RWPE2 (cell line): ENCODE measurements at regions not wholly inside any gene's neighbourhood (a gene's known extent, or its start where the extent isn't known, plus 50 kb on each side); places are given as distances from the start of the nearest gene placed in this dataset.

Source experiments
- ATAC-seq: fragments of 200-7000 bp; cut with Tn5 transposase; 3 replicates; pipeline ENCODE4 v1.9.1; 2021; ENCODE audit warnings: low read depth
- DNase-seq: peaks from one replicate; pipeline ENCODE4 v3.0.0-alpha.2; 2020; ENCODE audit warnings: low spot score
- H3K27ac ChIP-seq: fragments of 450-650 bp; 2 replicates; pipeline ENCODE4 v1.5.1; 2017; ENCODE audit warnings: mild to moderate bottlenecking; ENCODE audit not compliant: poor library complexity, severe bottlenecking
- H3K27me3 ChIP-seq: fragments of 250-450 bp; sonication (Bioruptor Pico); 2 replicates; pipeline ENCODE4 v1.5.1; 2021; ENCODE audit warnings: mild to moderate bottlenecking, moderate library complexity; ENCODE audit not compliant: insufficient read depth, poor library complexity, severe bottlenecking
- H3K36me3 ChIP-seq: fragments of 250-450 bp; sonication (Bioruptor Pico); 2 replicates; pipeline ENCODE4 v1.5.1; 2020; ENCODE audit warnings: low read depth, mild to moderate bottlenecking, moderate library complexity
- H3K4me1 ChIP-seq: fragments of 250-450 bp; sonication (Bioruptor Pico); 2 replicates; pipeline ENCODE4 v1.5.1; 2021; ENCODE audit warnings: mild to moderate bottlenecking, moderate library complexity; ENCODE audit not compliant: insufficient read depth, poor library complexity, severe bottlenecking
- H3K4me3 ChIP-seq: fragments of 250-450 bp; sonication (Bioruptor Pico); 2 replicates; pipeline ENCODE4 v1.5.1; 2021; ENCODE audit warnings: mild to moderate bottlenecking, moderate library complexity; ENCODE audit not compliant: severe bottlenecking
- H3K9me3 ChIP-seq: fragments of 250-450 bp; sonication (Bioruptor Pico); 2 replicates; pipeline ENCODE4 v1.5.1; 2021; ENCODE audit warnings: mild to moderate bottlenecking, moderate library complexity; ENCODE audit not compliant: severe bottlenecking
- TF ChIP-seq, protein P1 (sequence below): fragments of 450-650 bp; IDR thresholded peaks from one replicate; pipeline ENCODE4 v1.5.1; 2017; ENCODE audit warnings: mild to moderate bottlenecking, moderate library complexity; ENCODE audit not compliant: poor library complexity, severe bottlenecking

DNA sequence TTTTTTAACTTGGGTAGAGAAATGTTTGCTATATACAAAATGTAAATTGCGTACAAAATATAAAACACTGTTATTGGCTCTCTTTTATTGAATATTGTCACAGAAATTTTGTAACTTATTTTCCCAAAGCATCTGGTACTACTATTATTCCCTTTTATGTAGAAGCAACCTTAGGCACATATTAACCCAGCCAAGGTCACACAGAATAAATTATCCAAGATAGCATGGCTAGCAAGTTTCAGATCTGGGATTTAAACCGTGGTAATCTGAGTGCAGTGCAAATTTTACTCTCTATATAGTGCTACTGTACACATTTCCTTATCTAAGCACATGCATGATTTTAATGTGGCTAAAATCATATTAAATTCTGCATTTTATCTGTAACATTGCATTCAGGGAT lies 1190.5 kb upstream of the LRRTM3 start:
- Histone ChIP-seq H3K27ac (no peak overlapping the region), H3K4me1 (no peaks in the 10 kb centered on the region), H3K36me3 (no peaks in the 10 kb centered on the region), H3K9me3 (no peaks in the 10 kb centered on the region), H3K4me3 (no peak overlapping the region), H3K27me3 (no peaks in the 10 kb centered on the region)
- TF ChIP-seq, protein P1, sequence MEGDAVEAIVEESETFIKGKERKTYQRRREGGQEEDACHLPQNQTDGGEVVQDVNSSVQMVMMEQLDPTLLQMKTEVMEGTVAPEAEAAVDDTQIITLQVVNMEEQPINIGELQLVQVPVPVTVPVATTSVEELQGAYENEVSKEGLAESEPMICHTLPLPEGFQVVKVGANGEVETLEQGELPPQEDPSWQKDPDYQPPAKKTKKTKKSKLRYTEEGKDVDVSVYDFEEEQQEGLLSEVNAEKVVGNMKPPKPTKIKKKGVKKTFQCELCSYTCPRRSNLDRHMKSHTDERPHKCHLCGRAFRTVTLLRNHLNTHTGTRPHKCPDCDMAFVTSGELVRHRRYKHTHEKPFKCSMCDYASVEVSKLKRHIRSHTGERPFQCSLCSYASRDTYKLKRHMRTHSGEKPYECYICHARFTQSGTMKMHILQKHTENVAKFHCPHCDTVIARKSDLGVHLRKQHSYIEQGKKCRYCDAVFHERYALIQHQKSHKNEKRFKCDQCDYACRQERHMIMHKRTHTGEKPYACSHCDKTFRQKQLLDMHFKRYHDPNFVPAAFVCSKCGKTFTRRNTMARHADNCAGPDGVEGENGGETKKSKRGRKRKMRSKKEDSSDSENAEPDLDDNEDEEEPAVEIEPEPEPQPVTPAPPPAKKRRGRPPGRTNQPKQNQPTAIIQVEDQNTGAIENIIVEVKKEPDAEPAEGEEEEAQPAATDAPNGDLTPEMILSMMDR: no peak
- no peak for ATAC-seq
- DNase-seq: no peak

DNA sequence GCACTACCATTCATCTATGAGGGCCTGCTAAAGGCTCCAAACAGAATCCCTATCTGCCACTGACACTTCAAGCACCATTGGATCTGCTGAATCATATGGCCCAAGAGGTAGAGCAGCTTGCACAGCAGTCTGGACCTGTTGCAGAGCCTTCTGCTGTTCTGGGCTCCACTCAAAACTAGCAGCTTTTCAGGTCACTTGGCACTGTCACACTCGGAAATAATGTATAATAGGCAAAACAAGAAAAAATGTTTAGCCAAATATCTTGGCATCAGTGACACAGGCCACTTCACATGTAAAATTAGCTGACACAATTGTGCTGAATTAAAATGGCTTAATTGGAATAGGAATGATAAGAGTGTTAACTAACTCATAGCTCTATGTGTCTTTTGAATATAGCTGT lies 1182.9 kb upstream of the LRRTM3 start:
- Histone ChIP-seq H3K4me3 (no peak overlapping the region), H3K36me3 (no peaks in the 10 kb centered on the region), H3K27ac (no peak overlapping the region), H3K27me3 (no peaks in the 10 kb centered on the region), H3K9me3 (no peaks in the 10 kb centered on the region), H3K4me1 (no peaks in the 10 kb centered on the region)
- TF ChIP-seq, protein P1: no peak
- ATAC-seq (no peak), DNase-seq (no peak)

DNA sequence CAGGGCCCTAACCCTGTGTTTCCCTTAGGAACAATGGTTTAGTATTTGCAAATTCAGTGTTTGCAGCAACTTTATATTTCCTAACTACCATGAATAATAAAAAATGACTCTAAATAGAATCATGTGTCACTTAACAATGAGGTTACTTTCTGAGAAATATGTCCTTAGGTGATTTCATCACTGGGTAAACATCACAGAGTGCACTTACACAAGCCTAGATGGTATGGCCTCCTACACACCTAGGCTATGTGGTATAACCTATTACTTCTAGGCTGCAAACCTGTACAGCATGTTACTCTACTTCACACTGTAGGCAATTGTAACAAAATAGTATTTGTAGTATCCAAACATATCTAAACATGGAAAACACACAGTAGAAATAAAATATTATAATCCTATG lies 1174.6 kb upstream of the LRRTM3 start:
- Histone ChIP-seq H3K36me3 (no peaks in the 10 kb centered on the region), H3K9me3 (no peaks in the 10 kb centered on the region), H3K4me3 (no peak overlapping the region), H3K27me3 (no peaks in the 10 kb centered on the region), H3K4me1 (peaks cover 6% of the 10 kb centered on the region), H3K27ac (peak overlapping the region; percentile 26)
- ATAC-seq: no peak; the same call in 2 of the 3 replicates
- TF ChIP-seq, protein P1: no peak
- DNase-seq: no peak

DNA sequence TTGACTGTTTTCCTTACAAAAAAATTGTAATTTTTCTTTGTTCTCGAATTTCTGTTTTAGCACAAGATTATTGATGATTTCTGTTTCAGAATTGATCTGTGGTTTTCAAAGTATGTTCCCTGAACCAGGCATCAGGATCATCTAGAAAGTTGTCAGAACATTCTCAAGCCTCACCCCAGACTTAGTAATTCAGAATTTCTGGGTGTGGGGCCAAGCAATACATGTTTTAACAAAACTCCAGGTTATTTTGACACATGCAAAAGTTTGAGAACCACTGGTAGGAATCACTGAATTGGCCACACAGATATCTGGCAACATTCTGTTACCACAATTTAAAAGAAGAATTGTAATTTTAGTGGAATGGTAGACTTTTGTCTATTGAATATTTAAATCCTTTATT lies 1173.9 kb upstream of the LRRTM3 start:
- peak overlapping the region; percentile 26 for H3K27ac ChIP-seq
- ATAC-seq (no peak), DNase-seq (no peak)
- H3K36me3 ChIP-seq: no peaks in the 10 kb centered on the region
- H3K4me1 ChIP-seq: peaks cover 6% of the 10 kb centered on the region
- no peaks in the 10 kb centered on the region for H3K9me3 ChIP-seq
- no peak overlapping the region for H3K4me3 ChIP-seq
- no peaks in the 10 kb centered on the region for H3K27me3 ChIP-seq
- TF ChIP-seq, protein P1: no peak

DNA sequence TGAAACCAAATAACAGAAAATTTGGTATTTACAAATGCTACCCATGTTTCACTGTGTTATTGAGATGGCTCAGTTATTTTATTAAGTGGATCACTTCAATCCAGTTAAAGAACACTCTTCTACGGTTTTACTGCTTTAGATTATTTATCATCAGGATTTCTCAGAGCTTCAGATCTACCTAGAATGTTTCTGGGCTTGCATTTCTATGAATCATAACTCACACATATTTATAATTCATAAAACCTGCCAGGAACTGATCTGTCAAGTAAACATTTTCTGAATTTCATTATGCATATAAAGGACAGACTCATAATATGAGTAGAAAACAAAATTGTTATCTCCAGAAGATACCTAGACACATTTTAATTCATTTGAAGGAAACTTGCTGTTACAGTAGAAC lies 1172.3 kb upstream of the LRRTM3 start:
- no peak overlapping the region for H3K4me3 ChIP-seq
- no peak for ATAC-seq
- H3K27me3 ChIP-seq: no peaks in the 10 kb centered on the region
- no peaks in the 10 kb centered on the region for H3K36me3 ChIP-seq
- no peak for DNase-seq
- TF ChIP-seq, protein P1: no peak
- H3K27ac ChIP-seq: no peak overlapping the region
- H3K4me1 ChIP-seq: peaks cover 6% of the 10 kb centered on the region
- no peaks in the 10 kb centered on the region for H3K9me3 ChIP-seq
